Tibial nerve (tissue), 4 donors: ENCODE measurements at regions not wholly inside any gene's neighbourhood (a gene's known extent, or its start where the extent isn't known, plus 50 kb on each side); places are given as distances from the start of the nearest gene placed in this dataset.

Experiments used
- EP300 ChIP-seq, 2 donors: sonication (generic); formaldehyde crosslinking; IDR thresholded peaks; one replicate each; pipeline ENCODE4 v1.6.1; 2017; ENCODE audit warnings: antibody characterized with exemption in 2 of 2, mild to moderate bottlenecking in 1 of 2
- POLR2A ChIP-seq, 2 donors: fragments of 450-650 bp; IDR thresholded peaks; one replicate each; pipeline ENCODE4 v1.6.1; 2017; ENCODE audit warnings: antibody characterized with exemption in 2 of 2, mild to moderate bottlenecking in 2 of 2, moderate library complexity in 2 of 2
- TF ChIP-seq, protein P1 (sequence below), 5 experiments: fragments of 200-600 bp in 3 of 5; fragments of 450-650 bp in 2 of 5; sonication (generic) in 3 of 5; IDR thresholded peaks; one replicate each; pipeline ENCODE4 v1.5.1; 2016 to 2019; ENCODE audit warnings: antibody characterized with exemption in 5 of 5, mild to moderate bottlenecking in 3 of 5, moderate library complexity in 2 of 5

GRCh38 chr3:8113626-8114025 lies 388.0 kb upstream of the LMCD1 start:
- TF ChIP-seq, protein P1, sequence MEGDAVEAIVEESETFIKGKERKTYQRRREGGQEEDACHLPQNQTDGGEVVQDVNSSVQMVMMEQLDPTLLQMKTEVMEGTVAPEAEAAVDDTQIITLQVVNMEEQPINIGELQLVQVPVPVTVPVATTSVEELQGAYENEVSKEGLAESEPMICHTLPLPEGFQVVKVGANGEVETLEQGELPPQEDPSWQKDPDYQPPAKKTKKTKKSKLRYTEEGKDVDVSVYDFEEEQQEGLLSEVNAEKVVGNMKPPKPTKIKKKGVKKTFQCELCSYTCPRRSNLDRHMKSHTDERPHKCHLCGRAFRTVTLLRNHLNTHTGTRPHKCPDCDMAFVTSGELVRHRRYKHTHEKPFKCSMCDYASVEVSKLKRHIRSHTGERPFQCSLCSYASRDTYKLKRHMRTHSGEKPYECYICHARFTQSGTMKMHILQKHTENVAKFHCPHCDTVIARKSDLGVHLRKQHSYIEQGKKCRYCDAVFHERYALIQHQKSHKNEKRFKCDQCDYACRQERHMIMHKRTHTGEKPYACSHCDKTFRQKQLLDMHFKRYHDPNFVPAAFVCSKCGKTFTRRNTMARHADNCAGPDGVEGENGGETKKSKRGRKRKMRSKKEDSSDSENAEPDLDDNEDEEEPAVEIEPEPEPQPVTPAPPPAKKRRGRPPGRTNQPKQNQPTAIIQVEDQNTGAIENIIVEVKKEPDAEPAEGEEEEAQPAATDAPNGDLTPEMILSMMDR (IDR thresholded peaks at IDR 0.05), result no peak
- TF ChIP-seq POLR2A (IDR thresholded peaks at IDR 0.05), result no peak
- TF ChIP-seq EP300 (IDR thresholded peaks at IDR 0.05), result no peak
